Erythroblast (primary cell): ENCODE measurements at regions not wholly inside any gene's neighbourhood (a gene's known extent, or its start where the extent isn't known, plus 50 kb on each side); places are given as distances from the start of the nearest gene placed in this dataset.
"Not testable (repeated sequence)": the region's sequence is repeated elsewhere in the genome, so short reads cannot be mapped to it uniquely, and the experiment has no call there.

Experiments used
- DNase-seq, 2 experiments: peaks; one replicate each; lab custom pipeline; 2025; lab: John Stamatoyannopoulos, UW
- GATA1 ChIP-seq: IDR thresholded peaks from 2 replicates; pipeline ENCODE4 v1.6.1; 2011; ENCODE audit warnings: low read depth, mild to moderate bottlenecking, control low read depth, low read length, moderate library complexity
- POLR2A ChIP-seq: IDR thresholded peaks from 2 replicates; pipeline ENCODE4 v1.6.1; 2011; ENCODE audit warnings: mild to moderate bottlenecking, low read length

DNA sequence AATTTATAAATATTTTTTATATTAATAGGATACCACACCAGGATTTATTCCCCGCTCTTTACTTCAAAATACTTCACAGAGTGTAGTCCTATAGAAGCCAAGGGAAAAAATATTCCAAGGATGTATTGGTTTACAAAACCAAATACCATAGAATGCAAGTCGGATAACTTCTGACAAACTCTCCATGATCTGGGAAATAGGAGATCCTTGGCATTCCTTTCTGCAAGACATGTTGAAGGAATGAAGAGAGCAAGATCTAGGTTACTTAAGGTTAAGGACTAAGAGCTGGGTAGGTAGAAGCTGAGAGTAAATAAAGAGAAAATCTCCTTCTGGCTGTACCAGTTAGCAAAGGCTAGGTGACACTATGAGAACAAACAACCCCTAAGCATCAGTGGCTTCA lies 141.2 kb downstream of the LRATD1 start:
- DNase-seq, result no peak
- TF ChIP-seq GATA1 (no peak), POLR2A (no peak)

DNA sequence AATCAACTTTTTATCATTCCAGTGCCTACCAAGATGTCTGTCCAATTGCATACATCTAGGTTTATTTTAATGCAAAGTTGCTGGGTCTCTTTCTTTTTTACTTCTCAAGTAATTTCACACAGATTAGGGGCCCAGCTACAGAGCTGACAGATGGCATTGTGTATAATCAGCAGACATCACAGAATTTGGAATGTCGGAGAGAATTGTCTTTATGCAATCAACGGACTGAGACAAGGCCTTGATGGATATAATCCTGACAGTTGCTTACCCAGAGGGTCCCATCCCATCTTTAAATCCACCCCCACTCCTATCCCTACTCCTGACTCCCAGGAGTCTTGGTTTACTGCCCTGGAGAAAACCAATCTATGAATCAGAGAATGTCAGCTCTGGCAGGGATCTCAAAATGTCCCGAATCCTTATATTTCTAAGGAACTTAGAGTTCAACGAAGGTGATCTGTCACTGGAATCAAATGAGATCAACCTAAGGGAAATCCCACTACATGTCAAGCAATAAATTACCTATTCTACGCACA lies 142.0 kb downstream of the LRATD1 start:
- TF ChIP-seq POLR2A (no peak), GATA1 (no peak)
- no peak for DNase-seq

DNA sequence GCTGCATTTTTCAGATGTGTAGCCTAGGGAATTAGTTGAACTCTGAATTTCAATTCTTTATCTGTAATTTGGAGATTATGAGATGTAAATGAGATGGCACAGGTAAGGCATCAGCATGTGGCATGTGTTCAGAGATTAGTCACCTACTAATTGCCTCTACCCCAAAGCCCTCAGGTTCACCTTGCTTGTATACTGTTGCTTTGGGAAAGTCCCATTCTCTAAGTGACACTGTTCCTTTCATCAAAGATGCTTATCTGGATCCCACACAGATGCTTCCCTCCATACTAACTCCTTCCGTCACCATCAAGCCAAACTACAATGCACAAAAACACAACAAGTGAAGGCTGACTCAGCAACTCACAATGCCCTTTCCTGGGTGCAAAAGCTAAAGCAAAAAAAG lies 143.7 kb downstream of the LRATD1 start:
- TF ChIP-seq POLR2A, result no peak
- no peak for TF ChIP-seq GATA1
- no peak for DNase-seq

DNA sequence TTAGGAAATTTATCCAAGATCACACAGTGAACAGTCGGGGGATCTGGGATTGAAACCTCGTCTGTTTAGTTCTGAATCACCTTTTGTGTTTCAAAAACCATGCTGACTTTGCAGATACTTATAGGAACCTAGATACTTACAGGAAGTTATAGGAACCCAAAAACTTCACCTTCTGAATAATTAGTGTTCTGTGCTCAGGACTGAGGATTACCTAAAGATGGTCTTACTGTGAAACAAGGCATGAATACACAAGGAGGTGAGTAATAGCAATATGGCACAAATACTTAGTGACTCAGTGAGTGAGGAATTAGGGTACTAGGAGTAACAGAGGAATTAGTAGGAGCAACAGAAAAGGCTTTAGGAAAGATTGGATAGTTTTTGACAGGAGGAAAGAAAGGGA lies 145.5 kb downstream of the LRATD1 start:
- TF ChIP-seq POLR2A (no peak), GATA1 (no peak)
- no peak for DNase-seq

DNA sequence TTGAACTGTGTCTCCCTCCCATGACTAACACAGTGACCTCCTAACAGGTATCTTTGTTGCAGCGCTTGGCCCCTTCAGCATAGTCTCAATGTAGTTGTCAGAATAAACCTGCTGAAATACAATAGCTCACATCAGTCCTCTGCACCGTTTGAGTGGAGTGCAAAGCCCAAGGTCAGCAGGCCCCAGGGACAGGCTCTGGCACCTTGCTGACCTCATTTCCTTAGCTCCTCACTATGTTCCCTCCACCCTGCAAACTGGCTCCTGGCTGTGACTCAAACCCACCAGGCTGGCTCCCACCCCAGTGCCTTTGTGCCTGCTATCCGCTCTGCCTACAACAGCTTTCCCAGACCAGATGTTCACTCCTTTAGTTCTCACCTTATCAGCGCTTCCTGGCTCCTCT lies 146.7 kb downstream of the LRATD1 start:
- TF ChIP-seq POLR2A (no peak), GATA1 (no peak)
- DNase-seq, result no peak

DNA sequence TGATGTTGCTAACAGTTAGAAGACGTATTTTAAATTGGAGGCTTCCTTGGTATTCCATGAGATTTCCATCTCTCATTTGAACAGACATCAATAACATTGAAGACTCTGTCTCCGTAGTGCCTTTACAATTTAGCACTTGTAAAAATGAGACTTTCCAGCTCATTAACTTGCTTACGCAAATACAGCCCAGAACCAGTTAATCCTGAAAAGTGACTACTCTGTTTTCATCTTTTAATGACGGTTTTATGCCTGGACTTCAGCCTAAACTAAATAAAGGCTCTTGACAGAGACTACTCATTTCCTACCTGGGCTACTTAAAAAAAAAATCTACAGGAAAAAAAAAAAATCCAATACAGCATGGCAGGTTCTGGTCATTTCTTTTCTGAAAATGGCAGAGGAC lies 148.6 kb downstream of the LRATD1 start:
- TF ChIP-seq GATA1, result no peak
- TF ChIP-seq POLR2A, result no peak
- no peak for DNase-seq

DNA sequence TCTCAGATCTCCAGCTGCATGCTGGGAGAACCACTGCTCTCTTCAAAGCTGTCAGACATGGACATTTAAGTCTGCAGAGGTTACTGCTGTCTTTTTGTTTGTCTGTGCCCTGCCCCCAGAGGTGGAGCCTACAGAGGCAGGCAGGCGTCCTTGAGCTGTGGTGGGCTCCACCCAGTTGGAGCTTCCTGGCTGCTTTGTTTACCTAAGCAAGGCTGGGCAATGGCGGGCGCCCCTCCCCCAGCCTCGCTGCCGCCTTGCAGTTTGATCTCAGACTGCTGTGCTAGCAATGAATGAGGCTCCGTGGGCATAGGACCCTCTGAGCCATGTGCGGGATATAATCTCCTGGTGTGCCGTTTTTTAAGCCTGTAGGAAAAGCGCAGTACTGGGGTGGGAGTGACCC lies 156.3 kb downstream of the LRATD1 start:
- DNase-seq, result not testable (repeated sequence)

DNA sequence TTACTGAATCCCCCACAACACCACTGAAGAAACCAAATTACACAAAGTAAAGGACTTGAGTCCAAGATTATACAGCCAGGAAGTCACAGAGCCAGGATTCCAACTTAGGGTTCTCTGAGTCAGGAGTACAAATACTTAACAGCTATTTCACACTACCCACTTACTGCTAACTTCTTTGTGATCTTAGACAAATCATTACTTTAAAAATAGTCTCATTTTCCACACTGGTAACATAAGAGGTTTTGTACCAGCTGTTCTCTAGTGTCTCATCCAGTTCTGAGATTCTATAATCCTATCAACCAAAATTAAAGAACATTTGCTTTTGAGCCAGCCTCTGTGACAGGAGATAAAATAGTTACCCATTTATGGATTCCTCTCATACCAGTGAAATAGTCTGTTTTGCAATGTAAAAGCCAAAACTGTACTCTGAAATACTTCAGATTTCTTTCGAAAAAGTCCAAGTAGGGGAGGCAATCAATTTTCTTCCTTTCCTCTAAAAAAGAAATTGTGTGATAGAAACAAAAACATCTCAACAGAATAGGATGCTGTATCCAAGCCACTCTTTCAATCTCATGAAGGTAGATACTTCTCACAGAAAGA lies 157.6 kb downstream of the LRATD1 start:
- TF ChIP-seq POLR2A, result no peak
- no peak for TF ChIP-seq GATA1
- DNase-seq, result no peak

DNA sequence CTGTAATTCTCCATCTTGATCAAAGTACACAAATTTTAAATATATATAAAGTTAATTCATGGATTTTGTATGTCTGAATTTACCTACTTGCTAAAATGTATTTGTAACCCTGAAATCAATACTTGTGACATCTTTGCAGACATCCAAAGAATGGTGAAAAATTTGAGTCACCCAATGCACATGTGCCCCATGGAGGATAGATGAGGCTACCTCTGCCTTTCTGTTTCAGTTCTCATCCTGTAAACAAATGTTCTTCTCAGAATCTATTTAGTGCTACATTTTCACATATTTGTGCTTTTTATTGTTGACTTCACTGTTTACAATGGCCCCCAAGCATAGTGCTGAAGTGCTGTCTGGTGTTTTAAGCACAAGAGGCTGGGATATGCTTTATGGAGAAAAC lies 171.5 kb downstream of the LRATD1 start:
- DNase-seq, result no peak
- no peak for TF ChIP-seq POLR2A

DNA sequence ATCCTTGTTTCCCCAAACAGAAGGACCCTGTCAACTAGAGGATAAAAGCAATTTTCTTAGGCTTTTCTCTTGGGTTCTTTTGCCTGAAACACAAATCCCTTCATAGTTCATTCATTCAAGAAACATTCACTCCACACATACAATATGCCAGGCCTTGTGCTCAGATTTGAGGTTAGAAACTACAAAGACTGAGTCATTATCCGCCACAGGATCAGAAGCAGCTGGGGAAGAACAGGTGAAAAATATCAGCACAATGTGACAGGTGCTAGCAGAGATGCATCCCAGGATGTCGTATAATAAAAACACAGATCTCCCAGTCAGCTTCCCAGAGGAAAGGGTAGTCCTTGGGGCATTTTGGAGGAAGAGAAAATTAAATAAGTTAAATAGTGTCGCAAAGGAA lies 172.4 kb downstream of the LRATD1 start:
- TF ChIP-seq POLR2A (no peak), GATA1 (no peak)
- no peak for DNase-seq

DNA sequence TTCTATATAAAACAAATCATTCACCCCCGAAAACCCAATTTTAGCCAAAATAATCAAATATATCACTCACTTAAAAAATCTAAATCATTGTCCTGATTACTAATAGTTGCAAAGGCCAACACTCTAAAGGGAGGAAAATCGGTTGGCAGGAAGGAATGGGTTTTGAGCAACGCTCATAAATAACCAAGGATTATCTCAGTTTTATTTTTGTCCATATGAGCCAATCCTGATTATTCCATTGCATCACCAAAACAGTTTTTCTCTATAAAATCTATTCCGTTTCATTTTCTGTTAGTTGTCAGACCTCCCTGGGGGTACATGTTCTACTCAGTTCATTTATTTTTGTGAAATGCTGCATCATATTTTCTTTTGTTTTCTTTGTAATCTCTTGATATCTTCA lies 174.1 kb downstream of the LRATD1 start:
- DNase-seq, result no peak
- TF ChIP-seq POLR2A, result no peak
- TF ChIP-seq GATA1, result no peak

DNA sequence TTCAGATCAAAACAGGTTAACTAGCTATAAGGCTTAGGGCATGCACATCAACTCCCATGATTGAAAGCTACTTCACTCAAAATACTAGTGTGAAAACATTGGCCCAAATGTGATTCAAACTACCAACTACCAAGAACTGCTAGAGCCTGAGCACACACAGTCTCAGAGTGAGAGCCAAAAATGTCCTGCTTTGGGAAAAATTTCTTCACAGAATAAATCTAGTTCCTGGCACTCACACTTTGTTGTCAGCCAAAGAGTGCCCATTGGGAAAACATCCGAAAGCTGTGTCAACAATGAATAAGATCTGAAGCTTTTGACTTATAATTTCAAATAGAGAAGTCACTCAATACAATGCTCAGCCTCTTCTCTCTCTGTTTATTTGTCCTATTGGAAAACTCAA lies 182.7 kb downstream of the LRATD1 start:
- no peak for TF ChIP-seq GATA1
- no peak for TF ChIP-seq POLR2A
- no peak for DNase-seq

DNA sequence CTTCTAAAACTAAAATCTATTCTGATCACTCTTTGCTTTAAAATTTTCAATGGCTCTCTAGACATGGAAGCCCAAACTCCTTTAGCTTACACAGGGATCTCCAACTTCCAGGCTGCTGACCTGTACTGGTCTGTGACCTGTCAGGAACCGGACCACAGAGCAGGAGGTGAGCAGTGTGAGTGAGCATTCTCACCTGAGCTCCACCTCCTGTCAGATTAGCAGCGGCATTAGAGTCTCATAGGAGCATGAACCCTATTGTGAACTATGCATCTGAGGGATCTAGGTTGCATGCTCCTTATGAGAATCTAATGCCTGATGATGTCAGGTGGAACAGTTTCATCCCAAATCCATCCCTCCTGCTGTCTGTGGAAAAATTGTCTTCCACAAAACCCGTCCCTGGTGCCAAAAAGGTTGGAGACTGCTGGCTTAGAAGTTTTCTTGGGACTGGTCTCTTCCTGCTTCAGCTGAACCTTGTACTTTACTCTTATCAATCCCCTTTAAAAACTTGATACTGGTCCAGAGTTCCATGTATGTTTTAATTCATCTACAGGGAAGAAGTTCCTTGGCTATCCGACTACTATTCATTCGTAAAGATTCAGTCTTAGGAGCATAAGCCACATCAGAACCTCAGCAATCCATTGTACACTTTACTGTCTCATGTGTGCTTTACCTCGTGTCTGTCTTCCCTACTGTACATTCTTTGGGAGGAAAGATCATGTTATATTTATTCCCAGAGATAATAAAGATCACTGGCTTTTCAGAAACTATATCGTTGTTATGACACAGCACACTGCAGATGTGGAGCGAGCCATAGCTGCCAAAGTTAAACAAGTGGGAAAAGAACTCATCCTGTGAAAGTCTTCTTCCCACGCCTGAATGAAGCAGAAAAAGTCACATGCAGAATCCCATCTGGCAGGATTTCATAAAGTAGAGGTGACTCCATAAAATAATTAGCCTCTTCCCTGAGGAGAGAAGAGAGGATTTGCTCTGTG lies 183.8 kb downstream of the LRATD1 start:
- TF ChIP-seq POLR2A, result no peak
- no peak for TF ChIP-seq GATA1
- DNase-seq, result no peak

DNA sequence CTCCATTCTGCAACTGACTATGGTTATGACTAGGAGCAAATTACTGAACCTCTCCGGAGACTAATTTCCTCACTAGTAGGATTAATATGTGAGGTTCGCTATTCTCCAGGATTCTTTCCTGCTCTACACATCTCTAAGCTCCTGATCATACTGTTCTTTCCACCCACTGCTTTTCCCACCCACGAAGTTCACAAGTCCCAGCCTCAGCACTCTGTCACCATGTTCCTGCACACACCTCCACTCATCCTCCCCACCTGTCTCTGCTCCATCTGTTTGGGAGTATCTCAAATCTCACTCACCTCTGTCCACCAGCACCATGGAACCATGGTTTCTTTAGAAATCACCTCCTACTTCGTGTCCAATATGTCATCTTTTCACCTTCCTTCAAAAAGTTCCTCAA lies 185.3 kb downstream of the LRATD1 start:
- no peak for DNase-seq
- TF ChIP-seq POLR2A (no peak), GATA1 (no peak)

DNA sequence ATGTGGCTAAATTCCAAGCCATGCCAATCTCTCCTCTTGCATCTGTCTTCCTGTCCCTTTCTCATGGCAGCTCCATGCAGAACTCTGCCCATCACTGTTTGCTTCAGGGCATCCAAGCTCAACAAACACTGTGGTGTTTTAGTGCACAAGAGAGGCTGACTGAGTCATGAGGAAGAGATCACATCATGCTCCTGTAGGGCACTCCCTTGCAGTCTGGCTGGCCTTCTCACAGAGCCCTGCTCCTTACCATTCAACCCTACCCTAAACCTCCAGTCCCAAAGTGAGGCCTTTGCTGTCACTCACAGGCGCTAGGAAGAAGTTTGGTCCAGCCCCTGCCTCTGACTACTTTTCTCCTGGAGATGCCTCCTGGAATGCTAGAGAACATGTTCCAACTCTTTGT lies 194.0 kb downstream of the LRATD1 start:
- no peak for DNase-seq
- TF ChIP-seq POLR2A, result no peak
- TF ChIP-seq GATA1, result no peak
